ENCODE measurements at regions not wholly inside any gene's neighbourhood (a gene's known extent, or its start where the extent isn't known, plus 50 kb on each side); places are given as distances from the start of the nearest gene placed in this dataset.

GRCh38 chr6:19004176-19004575 is 617.0 kb downstream of the RNF144B start:
- no peaks in the 10 kb centered on the region for H3K9me2 ChIP-seq (replicated peaks; ENCODE audit: control insufficient read depth, low read length)
- H3K4me1 ChIP-seq (ENCODE audit: control insufficient read depth, low read length) = no peaks in the 10 kb centered on the region
- no peaks in the 10 kb centered on the region for H3F3A ChIP-seq (ENCODE audit: control insufficient read depth, insufficient read depth)
- TF ChIP-seq CTCF (IDR thresholded peaks at IDR 0.05; ENCODE audit: low read depth, low read length, poor library complexity, severe bottlenecking) (no peak), EZH2phosphoT487 (IDR thresholded peaks at IDR 0.05; ENCODE audit: borderline replicate concordance, low read length) (no peak)
- H4K20me1 ChIP-seq (ENCODE audit: control insufficient read depth, insufficient read depth, low read depth, low read length) = no peaks in the 10 kb centered on the region
- H3K4me3 ChIP-seq (ENCODE audit: low read length) = no peak overlapping the region
- no peaks in the 10 kb centered on the region for H3K36me3 ChIP-seq (ENCODE audit: control insufficient read depth, low read length)
- no peaks in the 10 kb centered on the region for H3K27me3 ChIP-seq (ENCODE audit: control insufficient read depth, low read length)
- H3K4me2 ChIP-seq (ENCODE audit: low read length) = no peak overlapping the region
- H3K79me2 ChIP-seq (ENCODE audit: control insufficient read depth, low read length) = no peaks in the 10 kb centered on the region
- H3K9me3 ChIP-seq (ENCODE audit: control insufficient read depth, insufficient read depth, low read length) = no peaks in the 10 kb centered on the region
- H3K27ac ChIP-seq (ENCODE audit: low read depth, low read length) = no peak overlapping the region

DNA sequence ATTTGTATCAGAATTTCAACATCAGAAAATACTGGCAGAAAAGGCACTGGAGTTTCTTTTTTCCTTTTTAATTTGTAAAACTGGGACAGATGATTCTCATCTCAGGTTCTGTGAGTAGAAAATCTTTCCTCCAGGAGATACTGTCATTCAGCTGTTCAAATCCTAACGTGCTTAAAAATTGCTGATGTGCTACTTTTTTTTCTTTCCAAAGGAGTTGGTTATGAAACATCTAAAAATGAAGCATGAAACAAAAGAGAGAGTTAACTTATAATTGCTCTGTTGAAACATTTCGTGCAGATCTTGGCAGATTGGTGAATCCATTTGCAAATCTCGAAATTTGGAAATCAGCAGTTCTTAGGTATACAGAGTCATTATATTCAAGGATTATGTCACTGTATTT is 622.6 kb downstream of the RNF144B start:
- H3K36me3 ChIP-seq (ENCODE audit: control insufficient read depth, low read length) = no peaks in the 10 kb centered on the region
- H3K9me3 ChIP-seq (ENCODE audit: control insufficient read depth, insufficient read depth, low read length) = no peaks in the 10 kb centered on the region
- H3K4me2 ChIP-seq (ENCODE audit: low read length) = no peak overlapping the region
- no peaks in the 10 kb centered on the region for H3K79me2 ChIP-seq (ENCODE audit: control insufficient read depth, low read length)
- H3K4me3 ChIP-seq (ENCODE audit: low read length) = no peak overlapping the region
- no peak for TF ChIP-seq CTCF (IDR thresholded peaks at IDR 0.05; ENCODE audit: low read depth, low read length, poor library complexity, severe bottlenecking)
- no peak for TF ChIP-seq EZH2phosphoT487 (IDR thresholded peaks at IDR 0.05; ENCODE audit: borderline replicate concordance, low read length)
- no peaks in the 10 kb centered on the region for H3K4me1 ChIP-seq (ENCODE audit: control insufficient read depth, low read length)
- no peak overlapping the region for H3K27ac ChIP-seq (ENCODE audit: low read depth, low read length)
- no peaks in the 10 kb centered on the region for H4K20me1 ChIP-seq (ENCODE audit: control insufficient read depth, insufficient read depth, low read depth, low read length)
- peaks cover 2% of the 10 kb centered on the region; the same call in 1 of the 2 replicates for H3K27me3 ChIP-seq (ENCODE audit: control insufficient read depth, low read length)
- H3F3A ChIP-seq (ENCODE audit: control insufficient read depth, insufficient read depth) = no peaks in the 10 kb centered on the region
- no peaks in the 10 kb centered on the region for H3K9me2 ChIP-seq (replicated peaks; ENCODE audit: control insufficient read depth, low read length)

DNA sequence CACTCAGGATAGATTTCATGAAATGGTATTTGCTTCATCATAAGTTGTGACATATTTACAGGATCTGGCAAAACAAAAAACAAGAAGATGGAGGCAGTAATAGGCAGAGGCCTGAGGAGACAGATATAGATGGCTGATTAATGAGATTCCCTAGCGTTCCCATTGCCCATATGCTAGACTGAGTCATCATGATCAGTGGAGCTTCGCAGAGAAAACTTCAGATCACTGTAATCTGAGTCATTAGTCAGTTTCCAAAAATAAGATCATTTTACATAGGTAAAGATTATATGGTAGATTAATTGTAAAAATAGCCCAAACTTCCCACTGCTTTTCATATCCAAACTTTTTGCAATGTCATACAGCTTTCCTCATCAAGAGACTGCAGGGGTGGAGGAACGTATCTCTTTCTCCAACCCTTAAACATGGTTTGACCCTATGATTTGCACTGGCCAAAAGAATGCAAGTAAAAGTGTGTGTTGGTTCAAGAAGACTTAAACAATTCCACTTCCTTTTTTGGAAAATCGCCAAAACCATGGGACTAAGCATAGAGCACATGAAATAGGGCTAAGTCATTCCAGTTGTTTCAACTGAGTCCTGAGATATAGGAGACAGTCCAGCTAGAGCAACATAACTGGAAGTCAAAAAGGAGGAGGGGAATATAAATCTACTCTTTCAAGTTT is 626.0 kb downstream of the RNF144B start:
- Histone ChIP-seq H3K4me3 (ENCODE audit: low read length) (no peak overlapping the region), H3K4me1 (ENCODE audit: control insufficient read depth, low read length) (no peaks in the 10 kb centered on the region), H3K9me2 (replicated peaks; ENCODE audit: control insufficient read depth, low read length) (no peaks in the 10 kb centered on the region), H3K9me3 (ENCODE audit: control insufficient read depth, insufficient read depth, low read length) (no peaks in the 10 kb centered on the region), H3K4me2 (ENCODE audit: low read length) (no peak overlapping the region), H3F3A (ENCODE audit: control insufficient read depth, insufficient read depth) (no peaks in the 10 kb centered on the region), H3K27me3 (ENCODE audit: control insufficient read depth, low read length) (peaks cover 2% of the 10 kb centered on the region; the same call in 1 of the 2 replicates), H3K79me2 (ENCODE audit: control insufficient read depth, low read length) (no peaks in the 10 kb centered on the region), H3K36me3 (ENCODE audit: control insufficient read depth, low read length) (no peaks in the 10 kb centered on the region), H4K20me1 (ENCODE audit: control insufficient read depth, insufficient read depth, low read depth, low read length) (no peaks in the 10 kb centered on the region), H3K27ac (ENCODE audit: low read depth, low read length) (no peak overlapping the region)
- TF ChIP-seq EZH2phosphoT487 (IDR thresholded peaks at IDR 0.05; ENCODE audit: borderline replicate concordance, low read length) (no peak), CTCF (IDR thresholded peaks at IDR 0.05; ENCODE audit: low read depth, low read length, poor library complexity, severe bottlenecking) (no peak)
